Omental fat pad (tissue), 3 donors: ENCODE measurements at regions not wholly inside any gene's neighbourhood (a gene's known extent, or its start where the extent isn't known, plus 50 kb on each side); places are given as distances from the start of the nearest gene placed in this dataset.

Source experiments
- ATAC-seq: fragments of 150-250 bp; one replicate; pipeline ENCODE4 v1.9.1; 2016; ENCODE audit warnings: mild to moderate bottlenecking, moderate library complexity; ENCODE audit not compliant: low FRiP score
- DNase-seq: peaks from one replicate; pipeline ENCODE4 v3.0.0-alpha.2; 2019; ENCODE audit warnings: low spot score
- CTCF ChIP-seq, 3 donors: fragments of 450-650 bp; IDR thresholded peaks; one replicate each; pipeline ENCODE4 v1.5.1; 2016 to 2017; ENCODE audit warnings: antibody characterized with exemption in 3 of 3, mild to moderate bottlenecking in 3 of 3, moderate library complexity in 2 of 3

GRCh38 chr9:116070256-116070914 lies 83.2 kb upstream of the PAPPA start:
- ATAC-seq (no peak), DNase-seq (no peak)
- TF ChIP-seq CTCF (IDR thresholded peaks at IDR 0.05): no peak

- no peak for ATAC-seq
- no peak for TF ChIP-seq CTCF (IDR thresholded peaks at IDR 0.05)
- no peak for DNase-seq
Observed at GRCh38 chr9:116072046-116072445, 81.5 kb upstream of the PAPPA start.

- TF ChIP-seq CTCF (IDR thresholded peaks at IDR 0.05): no peak
- ATAC-seq: no peak
- no peak for DNase-seq
Observed at GRCh38 chr9:116073826-116074225, 79.8 kb upstream of the PAPPA start.

GRCh38 chr9:116074658-116075057 lies 78.9 kb upstream of the PAPPA start:
- TF ChIP-seq CTCF (IDR thresholded peaks at IDR 0.05): no peak
- ATAC-seq (no peak), DNase-seq (no peak)

GRCh38 chr9:116075191-116075590 lies 78.4 kb upstream of the PAPPA start:
- no peak for TF ChIP-seq CTCF (IDR thresholded peaks at IDR 0.05)
- ATAC-seq: no peak
- no peak for DNase-seq

GRCh38 chr9:116078640-116079039 lies 75.0 kb upstream of the PAPPA start:
- ATAC-seq (no peak), DNase-seq (no peak)

More at GRCh38 chr9:116078640-116079039, 75.0 kb upstream of the PAPPA start:
- TF ChIP-seq CTCF (IDR thresholded peaks at IDR 0.05): no peak
